ENCODE measurements at regions not wholly inside any gene's neighbourhood (a gene's known extent, or its start where the extent isn't known, plus 50 kb on each side); places are given as distances from the start of the nearest gene placed in this dataset.

DNA sequence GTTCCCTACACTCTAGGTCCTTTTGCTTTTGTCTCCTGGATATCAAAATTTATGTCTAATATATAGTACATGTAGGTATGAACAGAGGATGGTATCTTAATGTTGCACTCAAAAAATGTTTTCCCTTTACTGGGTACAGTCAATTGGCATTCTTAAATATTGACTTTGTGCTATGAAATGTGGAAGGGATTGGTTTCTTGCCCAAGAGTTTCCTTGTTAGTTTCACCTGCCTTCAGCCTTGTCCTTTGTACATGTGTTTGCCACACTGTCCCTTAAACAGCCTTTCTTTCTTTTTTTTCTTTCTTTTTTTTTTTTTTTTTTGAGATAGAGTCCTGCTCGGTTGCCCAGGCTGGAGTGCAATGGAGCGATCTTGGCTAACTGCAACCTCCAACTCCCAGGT is 287.1 kb downstream of the SQOR start:
- Mint-ChIP-seq H3K27me3 (ENCODE audit: low read depth) (no peaks in the 10 kb centered on the region; the same call in 1 of the 2 replicates), H3K36me3 (ENCODE audit: insufficient read depth in 1 of 3, low read depth in 3 of 3) (no peaks in the 10 kb centered on the region; a peak in 3 of 7 replicates), H3K4me3 (no peak overlapping the region), H3K4me1 (peaks cover 0 to 10% of the 10 kb centered on the region in 2 experiments; a peak in 2 of 4 replicates), H3K27ac (no peak overlapping the region), H3K9me3 (peaks cover 1 to 4% of the 10 kb centered on the region in 2 experiments; a peak in 4 of 5 replicates)
- no peak overlapping the region for H3K14ac ChIP-seq (ENCODE audit: insufficient read depth, low read length)
- H3K23me2 ChIP-seq (ENCODE audit: insufficient read length, low read depth, low read length, poor library complexity, severe bottlenecking), result no peaks in the 10 kb centered on the region
- no peak overlapping the region for H2BK20ac ChIP-seq (ENCODE audit: low read depth, low read length, poor library complexity, severe bottlenecking)
- H3K27me3 ChIP-seq (ENCODE audit: insufficient read depth, low read length), result no peaks in the 10 kb centered on the region
- no peak overlapping the region for H3K23ac ChIP-seq (ENCODE audit: insufficient read length, low read depth, low read length)
- H2BK15ac ChIP-seq (ENCODE audit: low read depth, low read length), result no peak overlapping the region
- H3T11ph ChIP-seq (ENCODE audit: low read length), result no peak overlapping the region
- no peak overlapping the region for H4K5ac ChIP-seq (ENCODE audit: insufficient read length, low read depth, low read length)
- no peak for TF ChIP-seq CTCF (conservative IDR thresholded peaks at IDR 0.05)
- no peak for DNase-seq
- H2BK120ac ChIP-seq (ENCODE audit: low read depth, low read length, poor library complexity, severe bottlenecking), result no peak overlapping the region
- H2BK5ac ChIP-seq (ENCODE audit: insufficient read length, low read length), result no peak overlapping the region
- no peak overlapping the region for H3K56ac ChIP-seq (ENCODE audit: insufficient read length, low read depth, low read length)
- no peak overlapping the region for H3K18ac ChIP-seq (ENCODE audit: insufficient read length, low read depth, low read length)
- no peak overlapping the region for H3K4me2 ChIP-seq (ENCODE audit: insufficient read depth, insufficient read length, low read length)
- H2BK12ac ChIP-seq (ENCODE audit: insufficient read length, low read depth, low read length), result no peak overlapping the region
- H3K79me1 ChIP-seq (ENCODE audit: insufficient read depth, low read depth, low read length, poor library complexity, severe bottlenecking), result no peaks in the 10 kb centered on the region
- H2AK5ac ChIP-seq (ENCODE audit: insufficient read length, low read length), result no peak overlapping the region
- H3K4me1 ChIP-seq (ENCODE audit: insufficient read depth, low read length), result no peaks in the 10 kb centered on the region; the same call in 1 of the 2 replicates
- no CpG with 5 or more reads among the region's 2 CpGs for WGBS (ENCODE audit: extremely low coverage, insufficient read length, low lambda C conversion rate)
- no peaks in the 10 kb centered on the region for H3K9me3 ChIP-seq (ENCODE audit: control insufficient read depth, low read depth, low read length)
- no peak overlapping the region for H3K4ac ChIP-seq (ENCODE audit: low read depth, low read length)
- H2AFZ ChIP-seq (ENCODE audit: low read length), result no peak overlapping the region
- no peaks in the 10 kb centered on the region for H3K79me2 ChIP-seq (ENCODE audit: insufficient read depth, low read length)
- H3K27ac ChIP-seq (ENCODE audit: insufficient read length, low read depth, low read length), result no peak overlapping the region
- H4K20me1 ChIP-seq (ENCODE audit: control insufficient read depth, insufficient read depth, insufficient read length), result no peaks in the 10 kb centered on the region
- no peak overlapping the region for H4K91ac ChIP-seq (ENCODE audit: insufficient read length, low read depth, low read length)
- no peak overlapping the region for H4K8ac ChIP-seq (replicated peaks; ENCODE audit: insufficient read length, low read depth, low read length)
- H3K9ac ChIP-seq (ENCODE audit: extremely low read depth, insufficient read length, low read length), result no peak overlapping the region

Data from H9 (cell line).